Right lobe of liver (tissue), 6 donors: ENCODE measurements at regions not wholly inside any gene's neighbourhood (a gene's known extent, or its start where the extent isn't known, plus 50 kb on each side); places are given as distances from the start of the nearest gene placed in this dataset.
"Not testable (repeated sequence)": the region's sequence is repeated elsewhere in the genome, so short reads cannot be mapped to it uniquely, and the experiment has no call there.

ENCODE experiments used
- ATAC-seq, 4 donors: fragments of 200-7000 bp; cut with Tn5 transposase; one replicate each; pipeline ENCODE4 v1.9.1; 2020; ENCODE audit warnings: mild to moderate bottlenecking in 4 of 4, moderate library complexity in 4 of 4
- DNase-seq, 3 donors: peaks; one replicate each; pipeline ENCODE4 v3.0.0-alpha.2; 2020
- H3K27ac ChIP-seq, 3 donors: fragments of 200-600 bp; one replicate each; pipeline ENCODE4 v1.8.0; 2022
- H3K27me3 ChIP-seq, 2 donors: fragments of 200-600 bp; one replicate each; pipeline ENCODE4 v1.8.0; 2022
- H3K36me3 ChIP-seq, 4 donors: fragments of 200-600 bp; sonication (generic) in 1 of 4; one replicate each; pipeline versions ENCODE4 v1.5.1 to v1.8.0; 2017 to 2022; ENCODE audit warnings: control low read depth in 1 of 4
- H3K4me1 ChIP-seq, 4 donors: fragments of 200-600 bp; sonication (generic) in 1 of 4; one replicate each; pipeline versions ENCODE4 v1.5.1 to v1.8.0; 2017 to 2022; ENCODE audit warnings: control low read depth in 1 of 4
- H3K4me3 ChIP-seq, 3 donors: fragments of 200-600 bp; one replicate each; pipeline ENCODE4 v1.8.0; 2022
- H3K9me3 ChIP-seq, 4 donors: fragments of 200-600 bp; sonication (generic) in 1 of 4; one replicate each; pipeline versions ENCODE4 v1.5.1 to v1.8.0; 2017 to 2022; ENCODE audit warnings: control low read depth in 1 of 4
- CTCF ChIP-seq, 4 donors: fragments of 200-600 bp in 3 of 4; fragments of 450-650 bp in 1 of 4; IDR thresholded peaks; one replicate each; pipeline versions ENCODE4 v1.5.1 to v1.8.0; 2016 to 2022; ENCODE audit warnings: antibody characterized with exemption in 4 of 4, mild to moderate bottlenecking in 2 of 4
- POLR2A ChIP-seq: fragments of 450-650 bp; IDR thresholded peaks from one replicate; pipeline ENCODE4 v1.6.1; 2017; ENCODE audit warnings: antibody characterized with exemption, mild to moderate bottlenecking
- WGBS: methylation state at CpG from one replicate; pipeline ENCODE4 v1.1.6; 2018; ENCODE audit warnings: low coverage, low lambda C conversion rate; ENCODE audit not compliant: insufficient coverage; ENCODE audit errors: missing lambda C conversion rate; 5-methylcytosine and 5-hydroxymethylcytosine counted together
- intact Hi-C, 2 donors: fragments of 100-400 bp; cut with DNase I; formaldehyde crosslinking; loops; one replicate each; pipeline versions ENCODE4 v1.11.2 to v1.14.1; 2022
- donor health status: DM: no; HTN: yes; CAD: no.
- donor health status: DM: no; HTN: no; CAD: no.
- donor health status: DM: no; HTN: no; CAD: no.
- donor health status: DM: no; HTN: yes; CAD: no.
- donor health status: DM: no; HTN: yes; CAD: no.

DNA sequence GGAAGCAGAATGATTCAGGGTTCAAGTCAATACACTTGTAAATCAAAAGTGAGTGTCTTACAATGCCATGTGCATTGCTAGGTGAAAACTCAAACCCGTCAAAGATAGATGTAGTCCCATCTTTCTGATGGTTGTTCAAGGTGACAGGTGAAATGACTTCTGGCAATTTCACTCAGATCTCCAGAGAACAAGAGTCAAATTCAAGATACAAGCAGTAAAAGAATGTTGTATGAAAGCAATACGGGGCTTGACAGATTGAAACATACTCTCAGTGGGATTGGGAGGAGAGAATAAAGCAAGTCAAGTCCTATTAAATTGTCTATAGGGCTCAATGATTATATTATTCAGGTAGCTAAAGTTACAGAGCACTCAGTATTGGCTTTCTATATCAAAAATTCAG, 105.1 kb upstream of the ANXA10 start:
- DNase-seq (no peak), ATAC-seq (no peak)
- Histone ChIP-seq H3K9me3 (no peaks in the 10 kb centered on the region), H3K4me1 (no peaks in the 10 kb centered on the region), H3K4me3 (no peak overlapping the region), H3K36me3 (no peaks in the 10 kb centered on the region), H3K27me3 (peaks cover 0 to 3% of the 10 kb centered on the region in 2 donors), H3K27ac (no peak overlapping the region)
- 68% methylated on average over 2 of the region's 2 CpGs for whole genome bisulfite sequencing
- TF ChIP-seq CTCF (IDR thresholded peaks at IDR 0.05), result no peak
- TF ChIP-seq POLR2A, result no peak
- intact Hi-C loops, result no loop called here

DNA sequence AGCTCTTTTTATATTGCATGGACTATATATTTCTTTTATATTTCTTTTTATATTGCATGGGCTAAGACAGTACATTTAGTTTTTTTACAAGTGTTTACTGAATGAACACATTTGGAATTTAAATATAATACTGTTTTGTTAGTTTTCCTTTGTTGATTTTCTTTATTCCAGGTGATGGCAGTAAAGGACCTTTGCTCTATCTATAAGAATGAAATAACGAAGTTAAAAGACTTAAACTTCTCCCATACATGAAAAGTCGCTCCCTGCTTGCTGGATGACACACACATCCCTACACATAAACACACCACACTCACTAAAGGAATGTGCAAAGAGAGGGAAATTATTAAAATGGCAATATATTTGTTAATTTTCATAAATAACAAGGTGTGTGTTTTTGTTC, 102.5 kb upstream of the ANXA10 start:
- H3K27ac ChIP-seq, result no peak overlapping the region
- no peak overlapping the region for H3K4me3 ChIP-seq
- H3K4me1 ChIP-seq, result no peaks in the 10 kb centered on the region
- H3K9me3 ChIP-seq, result no peaks in the 10 kb centered on the region
- ATAC-seq (no peak), DNase-seq (no peak)
- peaks cover 0 to 3% of the 10 kb centered on the region in 2 donors for H3K27me3 ChIP-seq
- no peaks in the 10 kb centered on the region for H3K36me3 ChIP-seq
- intact Hi-C loops, result no loop called here
- WGBS, result 38% methylated on average over 2 of the region's 2 CpGs
- TF ChIP-seq POLR2A (no peak), CTCF (IDR thresholded peaks at IDR 0.05) (no peak)

GRCh38 chr4:168008112-168008511, 84.2 kb upstream of the ANXA10 start:
- intact Hi-C loops, H3K4me3 ChIP-seq, H3K27me3 ChIP-seq, H3K4me1 ChIP-seq, H3K27ac ChIP-seq, H3K9me3 ChIP-seq, H3K36me3 ChIP-seq, DNase-seq, ATAC-seq: not testable (repeated sequence)
- 87% methylated on average over 6 of the region's 6 CpGs for whole genome bisulfite sequencing

DNA sequence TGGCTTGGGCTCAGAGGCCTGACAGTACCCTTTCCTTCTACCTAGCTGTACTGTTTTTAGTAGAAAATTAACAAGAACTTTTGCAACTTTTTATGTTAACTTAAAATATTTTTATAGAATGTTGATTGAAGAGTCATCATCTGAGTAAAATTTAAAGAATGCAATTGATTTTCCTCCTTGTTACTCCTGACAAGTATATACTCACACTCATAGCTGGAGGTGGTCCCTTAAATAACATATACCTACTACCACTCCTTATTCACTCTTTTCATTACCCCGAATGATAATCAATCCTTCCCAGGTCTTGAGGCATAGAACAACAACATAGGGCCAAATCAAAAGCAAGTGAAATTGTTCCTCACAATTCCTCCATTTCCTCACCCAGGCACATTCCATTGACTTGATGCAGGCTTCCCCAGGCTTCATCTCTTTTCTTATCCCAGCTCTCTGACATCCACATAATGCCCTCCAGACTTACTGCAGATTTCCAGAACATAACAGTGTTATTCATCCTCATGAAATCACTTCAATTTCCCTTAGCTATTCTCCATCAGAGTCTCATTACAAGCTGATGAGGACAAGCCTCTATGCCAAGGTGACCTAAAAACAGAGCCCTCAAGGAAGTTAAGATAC, 73.2 kb upstream of the ANXA10 start:
- intact Hi-C loops, result no loop called here
- H3K27ac ChIP-seq, result no peak overlapping the region
- no peaks in the 10 kb centered on the region for H3K9me3 ChIP-seq
- H3K4me1 ChIP-seq, result no peaks in the 10 kb centered on the region
- no peak overlapping the region for H3K4me3 ChIP-seq
- 46% methylated on average over 1 of the region's 1 CpG for WGBS
- no peak for ATAC-seq
- TF ChIP-seq CTCF (IDR thresholded peaks at IDR 0.05) (no peak), POLR2A (no peak)
- DNase-seq, result no peak
- H3K36me3 ChIP-seq, result no peaks in the 10 kb centered on the region
- H3K27me3 ChIP-seq, result no peaks in the 10 kb centered on the region

- 78% methylated on average over 2 of the region's 2 CpGs for WGBS
- DNase-seq (no peak), ATAC-seq (no peak)
- intact Hi-C loops, result no loop called here
- no peak for TF ChIP-seq POLR2A
- no peak for TF ChIP-seq CTCF (IDR thresholded peaks at IDR 0.05)
- Histone ChIP-seq H3K4me3 (no peak overlapping the region), H3K4me1 (no peaks in the 10 kb centered on the region), H3K27ac (no peak overlapping the region), H3K36me3 (no peaks in the 10 kb centered on the region), H3K9me3 (no peaks in the 10 kb centered on the region), H3K27me3 (no peaks in the 10 kb centered on the region)
Observed at GRCh38 chr4:168019921-168020320, 72.4 kb upstream of the ANXA10 start.
